NCI-H1105 (cell line): ENCODE measurements at regions not wholly inside any gene's neighbourhood (a gene's known extent, or its start where the extent isn't known, plus 50 kb on each side); places are given as distances from the start of the nearest gene placed in this dataset.

Experiments
- DNase-seq: peaks from one replicate; lab custom pipeline; 2025; lab: John Stamatoyannopoulos, UW

GRCh38 chr15:29917600-29918597, 95.6 kb upstream of the TJP1 start:
- DNase-seq, result no peak

GRCh38 chr15:29914511-29914926, 92.3 kb upstream of the TJP1 start:
- no peak for DNase-seq

- no peak for DNase-seq
Observed at GRCh38 chr15:29913528-29914135, 91.4 kb upstream of the TJP1 start.

GRCh38 chr15:29911705-29912104, 89.4 kb upstream of the TJP1 start:
- no peak for DNase-seq

- DNase-seq, result no peak
Observed at GRCh38 chr15:29910068-29910467, 87.8 kb upstream of the TJP1 start.

GRCh38 chr15:29904757-29905417, 82.6 kb upstream of the TJP1 start:
- no peak for DNase-seq

- DNase-seq, result no peak
Observed at GRCh38 chr15:29903785-29904464, 81.7 kb upstream of the TJP1 start.

GRCh38 chr15:29903028-29903427, 80.8 kb upstream of the TJP1 start:
- no peak for DNase-seq

GRCh38 chr15:29900237-29901189, 78.2 kb upstream of the TJP1 start:
- no peak for DNase-seq

- no peak for DNase-seq
Observed at GRCh38 chr15:29896062-29896461, 73.8 kb upstream of the TJP1 start.

- DNase-seq, result no peak
Observed at GRCh38 chr15:29891096-29891457, 68.8 kb upstream of the TJP1 start.

GRCh38 chr15:29890336-29891095, 68.2 kb upstream of the TJP1 start:
- DNase-seq, result no peak

GRCh38 chr15:29889542-29890329, 67.5 kb upstream of the TJP1 start:
- DNase-seq, result no peak

- no peak for DNase-seq
Observed at GRCh38 chr15:29888646-29889045, 66.4 kb upstream of the TJP1 start.

GRCh38 chr15:29887721-29888120, 65.5 kb upstream of the TJP1 start:
- no peak for DNase-seq

- DNase-seq, result no peak
Observed at GRCh38 chr15:29885183-29885582, 62.9 kb upstream of the TJP1 start.

GRCh38 chr15:29883126-29883525, 60.9 kb upstream of the TJP1 start:
- DNase-seq, result no peak

GRCh38 chr15:29880886-29881285, 58.6 kb upstream of the TJP1 start:
- no peak for DNase-seq

GRCh38 chr15:29880341-29880740, 58.1 kb upstream of the TJP1 start:
- DNase-seq, result no peak

- no peak for DNase-seq
Observed at GRCh38 chr15:29874977-29875376, 52.7 kb upstream of the TJP1 start.
